ENCODE measurements at regions not wholly inside any gene's neighbourhood (a gene's known extent, or its start where the extent isn't known, plus 50 kb on each side); places are given as distances from the start of the nearest gene placed in this dataset.

- Mint-ChIP-seq H3K36me3 (ENCODE audit: low read depth) (no peaks in the 10 kb centered on the region), H3K27me3 (peaks cover 6% of the 10 kb centered on the region), H3K4me1 (peaks cover 3% of the 10 kb centered on the region), H3K9me3 (peaks cover 7% of the 10 kb centered on the region), H3K4me3 (no peak overlapping the region), H3K27ac (no peak overlapping the region)
- CTCF ChIA-PET, result no interaction called here
- no peak for DNase-seq
- POLR2A ChIA-PET, result no interaction called here
Measured at GRCh38 chr15:38154255-38154654, 98.4 kb upstream of the SPRED1 start.

GRCh38 chr15:38154837-38155236, 97.8 kb upstream of the SPRED1 start:
- Mint-ChIP-seq H3K27me3 (peaks cover 6% of the 10 kb centered on the region), H3K4me3 (no peak overlapping the region), H3K9me3 (peaks cover 7% of the 10 kb centered on the region), H3K27ac (no peak overlapping the region), H3K4me1 (no peaks in the 10 kb centered on the region), H3K36me3 (ENCODE audit: low read depth) (no peaks in the 10 kb centered on the region)
- POLR2A ChIA-PET, result no interaction called here
- CTCF ChIA-PET, result no interaction called here
- DNase-seq, result no peak

- Mint-ChIP-seq H3K27me3 (peaks cover 31% of the 10 kb centered on the region), H3K4me1 (no peaks in the 10 kb centered on the region), H3K4me3 (no peak overlapping the region), H3K36me3 (ENCODE audit: low read depth) (no peaks in the 10 kb centered on the region), H3K27ac (no peak overlapping the region), H3K9me3 (no peaks in the 10 kb centered on the region)
- no peak for DNase-seq
- ChIA-PET POLR2A (no interaction called here), CTCF (no interaction called here)
Measured at GRCh38 chr15:38163658-38164057, 89.0 kb upstream of the SPRED1 start.

GRCh38 chr15:38164061-38164460, 88.6 kb upstream of the SPRED1 start:
- no peaks in the 10 kb centered on the region for H3K36me3 Mint-ChIP-seq (ENCODE audit: low read depth)
- ChIA-PET CTCF (no interaction called here), POLR2A (no interaction called here)
- H3K4me3 Mint-ChIP-seq, result no peak overlapping the region
- peaks cover 29% of the 10 kb centered on the region for H3K27me3 Mint-ChIP-seq
- no peak for DNase-seq
- H3K27ac Mint-ChIP-seq, result no peak overlapping the region
- no peaks in the 10 kb centered on the region for H3K4me1 Mint-ChIP-seq
- no peaks in the 10 kb centered on the region for H3K9me3 Mint-ChIP-seq

- H3K36me3 Mint-ChIP-seq (ENCODE audit: low read depth), result no peaks in the 10 kb centered on the region
Measured at GRCh38 chr15:38164507-38164906, 88.1 kb upstream of the SPRED1 start.

GRCh38 chr15:38168467-38169070, 84.1 kb upstream of the SPRED1 start:
- DNase-seq, result no peak
- H3K36me3 Mint-ChIP-seq (ENCODE audit: low read depth), result no peaks in the 10 kb centered on the region
- H3K27me3 Mint-ChIP-seq, result peaks cover 24% of the 10 kb centered on the region
- no peak overlapping the region for H3K27ac Mint-ChIP-seq
- CTCF ChIA-PET, result no interaction called here
- no peaks in the 10 kb centered on the region for H3K4me1 Mint-ChIP-seq
- H3K9me3 Mint-ChIP-seq, result no peaks in the 10 kb centered on the region
- POLR2A ChIA-PET, result no interaction called here
- no peak overlapping the region for H3K4me3 Mint-ChIP-seq

More at GRCh38 chr15:38164507-38164906, 88.1 kb upstream of the SPRED1 start:
- Mint-ChIP-seq H3K4me1 (no peaks in the 10 kb centered on the region), H3K9me3 (no peaks in the 10 kb centered on the region), H3K4me3 (no peak overlapping the region), H3K27me3 (peaks cover 29% of the 10 kb centered on the region), H3K27ac (no peak overlapping the region)
- CTCF ChIA-PET, result no interaction called here
- POLR2A ChIA-PET, result no interaction called here
- DNase-seq, result no peak

- peaks cover 28% of the 10 kb centered on the region for H3K27me3 Mint-ChIP-seq
- DNase-seq, result no peak
- no peak overlapping the region for H3K4me3 Mint-ChIP-seq
- H3K27ac Mint-ChIP-seq, result no peak overlapping the region
- CTCF ChIA-PET, result interaction anchor here (0.6 kb wide), 1 partner anchor 1134 kb away, joined by 3 read pairs; no protein-coding TSS in a partner anchor
- H3K9me3 Mint-ChIP-seq, result no peaks in the 10 kb centered on the region
- no peaks in the 10 kb centered on the region for H3K36me3 Mint-ChIP-seq (ENCODE audit: low read depth)
- POLR2A ChIA-PET, result no interaction called here
- no peaks in the 10 kb centered on the region for H3K4me1 Mint-ChIP-seq
Measured at GRCh38 chr15:38171973-38172372, 80.7 kb upstream of the SPRED1 start.

- peaks cover 31% of the 10 kb centered on the region for H3K27me3 Mint-ChIP-seq
- no peak overlapping the region for H3K27ac Mint-ChIP-seq
- no peaks in the 10 kb centered on the region for H3K9me3 Mint-ChIP-seq
- H3K36me3 Mint-ChIP-seq (ENCODE audit: low read depth), result no peaks in the 10 kb centered on the region
- ChIA-PET CTCF (no interaction called here), POLR2A (no interaction called here)
- no peaks in the 10 kb centered on the region for H3K4me1 Mint-ChIP-seq
- DNase-seq, result no peak
- no peak overlapping the region for H3K4me3 Mint-ChIP-seq
Measured at GRCh38 chr15:38174691-38175090, 77.9 kb upstream of the SPRED1 start.

GRCh38 chr15:38176155-38176554, 76.5 kb upstream of the SPRED1 start:
- no peak overlapping the region for H3K4me3 Mint-ChIP-seq
- no peaks in the 10 kb centered on the region for H3K4me1 Mint-ChIP-seq
- H3K36me3 Mint-ChIP-seq (ENCODE audit: low read depth), result no peaks in the 10 kb centered on the region
- no peak for DNase-seq
- no peak overlapping the region for H3K27ac Mint-ChIP-seq
- ChIA-PET POLR2A (no interaction called here), CTCF (no interaction called here)
- H3K9me3 Mint-ChIP-seq, result no peaks in the 10 kb centered on the region
- peaks cover 31% of the 10 kb centered on the region for H3K27me3 Mint-ChIP-seq

GRCh38 chr15:38176691-38177090, 75.9 kb upstream of the SPRED1 start:
- peaks cover 31% of the 10 kb centered on the region for H3K27me3 Mint-ChIP-seq
- ChIA-PET POLR2A (no interaction called here), CTCF (no interaction called here)
- H3K4me1 Mint-ChIP-seq, result no peaks in the 10 kb centered on the region
- no peak overlapping the region for H3K27ac Mint-ChIP-seq
- no peaks in the 10 kb centered on the region for H3K36me3 Mint-ChIP-seq (ENCODE audit: low read depth)
- H3K9me3 Mint-ChIP-seq, result no peaks in the 10 kb centered on the region
- DNase-seq, result no peak
- no peak overlapping the region for H3K4me3 Mint-ChIP-seq

- no peaks in the 10 kb centered on the region for H3K9me3 Mint-ChIP-seq
- no peaks in the 10 kb centered on the region for H3K4me1 Mint-ChIP-seq
- H3K36me3 Mint-ChIP-seq (ENCODE audit: low read depth), result no peaks in the 10 kb centered on the region
- no peak overlapping the region for H3K4me3 Mint-ChIP-seq
- no peak for DNase-seq
- ChIA-PET CTCF (no interaction called here), POLR2A (no interaction called here)
- H3K27me3 Mint-ChIP-seq, result peaks cover 19% of the 10 kb centered on the region
- no peak overlapping the region for H3K27ac Mint-ChIP-seq
Measured at GRCh38 chr15:38182900-38183299, 69.7 kb upstream of the SPRED1 start.

- ChIA-PET POLR2A (no interaction called here), CTCF (no interaction called here)
- Mint-ChIP-seq H3K9me3 (no peaks in the 10 kb centered on the region), H3K36me3 (ENCODE audit: low read depth) (no peaks in the 10 kb centered on the region), H3K4me1 (no peaks in the 10 kb centered on the region), H3K27me3 (peaks cover 28% of the 10 kb centered on the region), H3K27ac (no peak overlapping the region), H3K4me3 (no peak overlapping the region)
- no peak for DNase-seq
Measured at GRCh38 chr15:38186507-38186906, 66.1 kb upstream of the SPRED1 start.

- ChIA-PET POLR2A (no interaction called here), CTCF (no interaction called here)
- Mint-ChIP-seq H3K4me3 (no peak overlapping the region), H3K27ac (no peak overlapping the region), H3K27me3 (peaks cover 31% of the 10 kb centered on the region), H3K36me3 (ENCODE audit: low read depth) (no peaks in the 10 kb centered on the region), H3K4me1 (no peaks in the 10 kb centered on the region), H3K9me3 (no peaks in the 10 kb centered on the region)
- DNase-seq, result no peak
Measured at GRCh38 chr15:38187630-38188313, 64.9 kb upstream of the SPRED1 start.

- CTCF ChIA-PET, result no interaction called here
- H3K4me1 Mint-ChIP-seq, result no peaks in the 10 kb centered on the region
- no peaks in the 10 kb centered on the region for H3K9me3 Mint-ChIP-seq
- no peak overlapping the region for H3K4me3 Mint-ChIP-seq
- no peaks in the 10 kb centered on the region for H3K36me3 Mint-ChIP-seq (ENCODE audit: low read depth)
- POLR2A ChIA-PET, result no interaction called here
- no peak for DNase-seq
- peaks cover 28% of the 10 kb centered on the region for H3K27me3 Mint-ChIP-seq
- H3K27ac Mint-ChIP-seq, result no peak overlapping the region
Measured at GRCh38 chr15:38189671-38190295, 62.9 kb upstream of the SPRED1 start.
